Heart left ventricle (tissue), 16 donors: ENCODE measurements at regions not wholly inside any gene's neighbourhood (a gene's known extent, or its start where the extent isn't known, plus 50 kb on each side); places are given as distances from the start of the nearest gene placed in this dataset.

Experiments
- ATAC-seq, 4 donors: fragments of 200-7000 bp; cut with Tn5 transposase; one replicate each; pipeline ENCODE4 v1.9.1; 2020 to 2022; ENCODE audit warnings: moderate library complexity in 4 of 4, mild to moderate bottlenecking in 3 of 4, moderate number of reproducible peaks in 1 of 4
- DNase-seq, 5 donors: peaks; one replicate each; pipeline ENCODE4 v3.0.0-alpha.2; 2020
- H3K27ac ChIP-seq, 12 donors: fragments of 200-600 bp; sonication (generic) in 4 of 12; one replicate each; pipeline versions ENCODE4 v1.5.0 to v1.8.0; 2016 to 2022; ENCODE audit warnings: mild to moderate bottlenecking in 2 of 12
- H3K27me3 ChIP-seq, 9 donors: fragments of 200-600 bp; sonication (generic) in 2 of 9; one replicate each; pipeline versions ENCODE4 v1.5.1 to v1.8.0; 2016 to 2022; ENCODE audit warnings: mild to moderate bottlenecking in 3 of 9
- H3K36me3 ChIP-seq, 9 donors: fragments of 200-600 bp; sonication (generic) in 2 of 9; one replicate each; pipeline versions ENCODE4 v1.5.0 to v1.8.0; 2018 to 2022; ENCODE audit warnings: mild to moderate bottlenecking in 2 of 9
- H3K4me1 ChIP-seq, 12 donors: fragments of 200-600 bp; sonication (generic) in 4 of 12; one replicate each; pipeline versions ENCODE4 v1.5.0 to v1.8.0; 2016 to 2022; ENCODE audit warnings: mild to moderate bottlenecking in 3 of 12
- H3K4me3 ChIP-seq, 12 donors: fragments of 200-600 bp; sonication (generic) in 4 of 12; one replicate each; pipeline versions ENCODE4 v1.5.0 to v1.8.0; 2017 to 2022; ENCODE audit warnings: mild to moderate bottlenecking in 9 of 12, moderate library complexity in 4 of 12
- H3K9me3 ChIP-seq, 12 donors: fragments of 200-600 bp; sonication (generic) in 4 of 12; one replicate each; pipeline versions ENCODE4 v1.5.0 to v1.8.0; 2016 to 2022; ENCODE audit warnings: mild to moderate bottlenecking in 1 of 12
- POLR2A ChIP-seq, 2 donors: fragments of 450-650 bp; IDR thresholded peaks; one replicate each; pipeline ENCODE4 v1.6.1; 2017; ENCODE audit warnings: antibody characterized with exemption in 2 of 2, mild to moderate bottlenecking in 2 of 2, moderate library complexity in 2 of 2
- WGBS, 4 donors: extraction: QIAGEN DNeasy Blood & Tissue Kit in 2 of 4; methylation state at CpG; one replicate each; pipeline versions ENCODE4 v1.1.5 to v1.1.7; 2013 to 2018; 5-methylcytosine and 5-hydroxymethylcytosine counted together
- intact Hi-C, 10 donors: fragments of 100-400 bp; cut with DNase I; formaldehyde crosslinking; loops; one replicate each; pipeline versions ENCODE4 v1.11.1 to v1.14.2; 2022
- TF ChIP-seq, protein P1 (sequence below), 12 donors: fragments of 200-600 bp; sonication (generic) in 4 of 12; IDR thresholded peaks; one replicate each; pipeline versions ENCODE4 v1.5.0 to v1.8.0; 2018 to 2022; ENCODE audit warnings: antibody characterized with exemption in 12 of 12, mild to moderate bottlenecking in 5 of 12
- donor health status: ischemic (EF 13 %, LVEDD 7.1; RV severe dilation, severe dysfunction).
- donor health status: healthy with polysubstance abuse.
- donor health status: DM: no; HTN: yes; CAD: no.
- donor health status: DM: no; HTN: no; CAD: no.
- donor health status: ischemic (EF 25% LVEDD 6.9; RV normal size, moderate dysfunction).
- donor health status: ischemic (EF 25% LVEDD 5.7; RV mildly dilated, moderate dysfunction).
- donor health status: healthy.
- donor health status: DM: yes; HTN: yes; CAD: no.
- donor health status: ischemic (EF 35%, LVEDD 5.7; RV mildly dilated, moderate dysfunction).
- donor health status: nonischemic (EF 11% LVEDD 7.7; RV severe dilation, severe dysfunction).
- donor health status: DM: yes; HTN: yes; CAD: no.
- donor health status: PGD.
- donor health status: ischemic (EF 29% LVEDD 5.4; RV normal size, mild dysfunction).
- donor health status: nonischemic (EF 23%, LVEDD 6.1; RV moderate dilation, normal function).

DNA sequence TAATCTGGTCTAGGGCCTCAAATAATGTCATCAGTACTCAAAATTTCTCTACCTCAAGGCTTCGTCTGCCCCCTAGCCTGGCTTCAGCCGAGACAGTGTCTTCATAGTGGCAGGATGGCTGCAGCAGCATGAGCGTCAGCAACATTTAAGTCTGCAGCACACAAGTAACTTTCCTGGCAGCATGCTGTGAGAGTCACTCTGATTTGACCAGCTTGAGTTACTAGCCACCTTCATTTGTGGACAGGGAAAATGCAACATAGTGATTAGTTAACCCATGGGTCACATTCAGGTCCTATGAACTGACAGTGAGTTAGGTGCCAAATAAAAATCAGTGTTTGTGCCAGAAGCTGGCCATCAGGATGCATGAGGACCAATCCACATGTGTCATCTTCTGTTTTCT is 209.9 kb upstream of the SLC35B3 start:
- intact Hi-C loops: no loop called here
- Histone ChIP-seq H3K4me3 (no peak overlapping the region), H3K4me1 (no peaks in the 10 kb centered on the region), H3K9me3 (peaks cover 0 to 14% (median 0%) of the 10 kb centered on the region in 12 donors), H3K36me3 (no peaks in the 10 kb centered on the region), H3K27ac (no peak overlapping the region), H3K27me3 (no peaks in the 10 kb centered on the region)
- WGBS, 4 donors: 78 to 82% (median 81%) methylated on average over 3 of the region's 3 CpGs
- TF ChIP-seq, protein P1, sequence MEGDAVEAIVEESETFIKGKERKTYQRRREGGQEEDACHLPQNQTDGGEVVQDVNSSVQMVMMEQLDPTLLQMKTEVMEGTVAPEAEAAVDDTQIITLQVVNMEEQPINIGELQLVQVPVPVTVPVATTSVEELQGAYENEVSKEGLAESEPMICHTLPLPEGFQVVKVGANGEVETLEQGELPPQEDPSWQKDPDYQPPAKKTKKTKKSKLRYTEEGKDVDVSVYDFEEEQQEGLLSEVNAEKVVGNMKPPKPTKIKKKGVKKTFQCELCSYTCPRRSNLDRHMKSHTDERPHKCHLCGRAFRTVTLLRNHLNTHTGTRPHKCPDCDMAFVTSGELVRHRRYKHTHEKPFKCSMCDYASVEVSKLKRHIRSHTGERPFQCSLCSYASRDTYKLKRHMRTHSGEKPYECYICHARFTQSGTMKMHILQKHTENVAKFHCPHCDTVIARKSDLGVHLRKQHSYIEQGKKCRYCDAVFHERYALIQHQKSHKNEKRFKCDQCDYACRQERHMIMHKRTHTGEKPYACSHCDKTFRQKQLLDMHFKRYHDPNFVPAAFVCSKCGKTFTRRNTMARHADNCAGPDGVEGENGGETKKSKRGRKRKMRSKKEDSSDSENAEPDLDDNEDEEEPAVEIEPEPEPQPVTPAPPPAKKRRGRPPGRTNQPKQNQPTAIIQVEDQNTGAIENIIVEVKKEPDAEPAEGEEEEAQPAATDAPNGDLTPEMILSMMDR (IDR thresholded peaks at IDR 0.05): no peak
- no peak for TF ChIP-seq POLR2A (IDR thresholded peaks at IDR 0.05)
- ATAC-seq (no peak), DNase-seq (no peak)

DNA sequence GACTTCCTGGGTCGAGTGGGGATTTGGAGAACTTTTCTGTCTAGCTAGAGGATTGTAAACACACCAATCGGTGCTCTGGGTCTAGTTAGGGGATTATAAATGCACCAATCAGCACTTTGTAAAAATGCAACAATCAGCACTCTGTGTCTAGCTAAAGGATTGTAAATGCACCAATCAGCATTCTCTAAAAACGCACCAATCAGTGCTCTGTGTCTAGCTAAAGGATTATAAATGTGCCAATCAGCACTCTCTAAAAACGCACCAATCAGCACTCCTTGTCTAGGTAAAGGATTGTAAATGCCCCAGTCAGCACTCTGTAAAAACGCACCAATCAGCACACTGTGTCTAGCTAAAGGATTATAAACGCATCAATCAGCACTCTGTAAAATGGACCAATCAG is 209.0 kb upstream of the SLC35B3 start:
- TF ChIP-seq, protein P1 (IDR thresholded peaks at IDR 0.05): no peak
- no peak for TF ChIP-seq POLR2A (IDR thresholded peaks at IDR 0.05)
- 86 to 89% (median 88%) methylated on average over 6 of the region's 6 CpGs for WGBS, 4 donors

DNA sequence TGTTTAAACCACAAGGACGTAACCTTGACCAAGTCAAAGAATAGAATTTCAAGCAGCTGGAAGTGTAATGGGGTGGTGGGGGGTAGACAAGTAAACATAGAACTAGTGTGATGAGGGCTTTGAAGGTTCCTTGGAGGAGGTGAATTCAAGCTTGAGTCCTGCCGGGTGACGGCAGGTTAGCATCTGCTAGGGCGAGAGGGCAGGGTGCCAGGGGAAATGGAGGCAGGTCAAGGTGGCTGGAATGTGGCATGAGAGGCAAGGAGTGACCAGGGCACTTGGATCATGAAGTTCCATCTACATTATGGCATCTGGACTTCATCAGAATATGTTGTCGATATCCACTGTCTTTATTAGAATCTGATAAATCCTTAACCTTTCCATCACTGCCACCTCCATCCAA is 207.5 kb upstream of the SLC35B3 start:
- intact Hi-C loops: no loop called here
- Histone ChIP-seq H3K4me1 (no peaks in the 10 kb centered on the region), H3K36me3 (no peaks in the 10 kb centered on the region), H3K27me3 (no peaks in the 10 kb centered on the region), H3K27ac (no peak overlapping the region), H3K9me3 (peaks cover 0 to 12% (median 0%) of the 10 kb centered on the region in 12 donors), H3K4me3 (no peak overlapping the region)
- TF ChIP-seq POLR2A (IDR thresholded peaks at IDR 0.05): no peak
- TF ChIP-seq, protein P1 (IDR thresholded peaks at IDR 0.05): no peak
- ATAC-seq (no peak), DNase-seq (no peak)
- 66 to 83% (median 74%) methylated on average over 5 of the region's 5 CpGs for WGBS, 4 donors

More for the DNA sequence above, 209.0 kb upstream of the SLC35B3 start:
- peaks cover 0 to 12% (median 0%) of the 10 kb centered on the region in 12 donors for H3K9me3 ChIP-seq
- no peaks in the 10 kb centered on the region for H3K36me3 ChIP-seq
- H3K27me3 ChIP-seq: no peaks in the 10 kb centered on the region
- ATAC-seq: no peak
- H3K4me1 ChIP-seq: no peaks in the 10 kb centered on the region
- intact Hi-C loops: no loop called here
- no peak overlapping the region for H3K4me3 ChIP-seq
- no peak overlapping the region for H3K27ac ChIP-seq
- DNase-seq: no peak

DNA sequence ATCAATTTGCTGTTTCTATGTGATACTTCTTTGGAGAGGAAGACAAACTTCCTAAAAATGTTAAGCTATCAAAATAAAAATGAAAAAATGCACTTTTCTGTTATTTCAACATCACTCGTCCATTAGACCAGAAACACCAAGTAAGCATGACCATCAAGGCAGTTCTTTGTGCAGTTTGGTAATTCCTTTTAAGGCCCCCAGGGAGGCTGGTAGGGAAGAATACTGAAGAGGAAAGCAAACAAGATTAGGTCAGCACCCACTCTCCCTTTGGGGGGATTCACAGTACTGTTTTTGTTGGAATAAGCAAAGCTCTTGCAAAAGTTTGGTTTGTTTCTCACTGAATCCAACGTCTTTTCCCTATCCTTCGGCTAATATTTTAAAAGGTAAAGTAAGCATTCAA is 206.8 kb upstream of the SLC35B3 start:
- H3K27me3 ChIP-seq: no peaks in the 10 kb centered on the region
- no peaks in the 10 kb centered on the region for H3K36me3 ChIP-seq
- no peak for TF ChIP-seq POLR2A (IDR thresholded peaks at IDR 0.05)
- TF ChIP-seq, protein P1 (IDR thresholded peaks at IDR 0.05): no peak
- intact Hi-C loops: no loop called here
- H3K9me3 ChIP-seq: peaks cover 0 to 12% (median 0%) of the 10 kb centered on the region in 12 donors
- WGBS, 4 donors: 62 to 82% (median 78%) methylated on average over 3 of the region's 3 CpGs
- no peak overlapping the region for H3K27ac ChIP-seq
- H3K4me1 ChIP-seq: no peaks in the 10 kb centered on the region
- H3K4me3 ChIP-seq: no peak overlapping the region
- DNase-seq: no peak
- no peak for ATAC-seq
